GM21390 (cell line): ENCODE measurements at regions not wholly inside any gene's neighbourhood (a gene's known extent, or its start where the extent isn't known, plus 50 kb on each side); places are given as distances from the start of the nearest gene placed in this dataset.
"Not testable (repeated sequence)": the region's sequence is repeated elsewhere in the genome, so short reads cannot be mapped to it uniquely, and the experiment has no call there.

ENCODE experiments used
- ATAC-seq: cut with Tn5 transposase; IDR thresholded peaks from one replicate; pipeline ENCODE4 v1.9.1; 2021; ENCODE audit not compliant: unreplicated experiment

DNA sequence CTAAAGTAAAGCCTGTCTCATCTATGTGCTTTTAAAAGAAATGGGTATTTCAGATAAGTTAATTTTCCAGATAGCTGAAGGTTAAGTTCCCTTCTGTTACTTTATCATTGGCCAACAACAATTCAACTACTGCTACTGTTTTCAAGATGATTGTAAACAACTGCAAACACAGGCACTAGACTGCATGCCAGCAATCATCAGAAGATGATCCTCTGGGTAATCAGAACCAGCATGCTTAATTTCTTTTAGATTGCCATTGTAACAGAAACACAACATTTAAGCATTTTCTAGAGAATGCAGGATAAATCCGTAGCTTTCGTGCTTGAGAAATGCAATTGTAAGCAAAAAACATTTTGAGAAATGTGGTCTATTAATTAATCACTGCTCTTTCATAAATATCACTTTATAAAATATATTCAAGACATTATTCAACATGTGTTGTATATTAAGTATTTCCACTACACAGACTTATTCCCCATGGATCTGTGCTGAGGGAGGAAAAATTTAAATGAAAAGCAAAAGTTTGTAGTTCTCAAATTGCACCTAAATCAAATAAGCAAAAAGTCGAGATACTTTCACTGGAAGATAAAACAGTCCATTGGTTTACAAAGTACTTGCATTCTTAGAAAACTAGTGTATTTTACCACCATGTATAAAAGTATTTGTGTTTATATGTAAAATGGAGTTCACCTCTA lies 133.7 kb downstream of the ATL2 start:
- no peak for ATAC-seq

GRCh38 chr2:38239452-38239851 lies 137.6 kb downstream of the ATL2 start:
- no peak for ATAC-seq

DNA sequence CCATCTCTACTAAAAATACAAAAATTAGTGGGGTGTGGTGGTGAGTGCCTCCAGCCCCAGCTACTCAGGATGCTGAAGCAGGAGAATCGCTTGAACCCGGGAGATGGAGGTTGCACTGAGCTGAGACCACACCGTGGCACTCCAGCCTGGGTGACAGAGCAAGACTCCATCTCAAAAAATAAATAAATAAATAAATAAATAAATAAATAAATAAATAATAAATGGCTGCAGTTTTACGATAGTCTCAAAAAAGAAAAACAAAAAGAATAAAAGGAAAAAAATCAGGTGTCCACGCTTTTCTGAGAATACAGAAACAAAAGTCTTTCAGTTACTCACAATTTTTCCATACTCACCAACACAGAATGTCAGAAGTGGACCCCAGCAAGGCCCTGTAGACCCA lies 138.4 kb downstream of the ATL2 start:
- not testable (repeated sequence) for ATAC-seq

- no peak for ATAC-seq
These were observed 139.8 kb downstream of the ATL2 start for GRCh38 chr2:38237311-38237710.

DNA sequence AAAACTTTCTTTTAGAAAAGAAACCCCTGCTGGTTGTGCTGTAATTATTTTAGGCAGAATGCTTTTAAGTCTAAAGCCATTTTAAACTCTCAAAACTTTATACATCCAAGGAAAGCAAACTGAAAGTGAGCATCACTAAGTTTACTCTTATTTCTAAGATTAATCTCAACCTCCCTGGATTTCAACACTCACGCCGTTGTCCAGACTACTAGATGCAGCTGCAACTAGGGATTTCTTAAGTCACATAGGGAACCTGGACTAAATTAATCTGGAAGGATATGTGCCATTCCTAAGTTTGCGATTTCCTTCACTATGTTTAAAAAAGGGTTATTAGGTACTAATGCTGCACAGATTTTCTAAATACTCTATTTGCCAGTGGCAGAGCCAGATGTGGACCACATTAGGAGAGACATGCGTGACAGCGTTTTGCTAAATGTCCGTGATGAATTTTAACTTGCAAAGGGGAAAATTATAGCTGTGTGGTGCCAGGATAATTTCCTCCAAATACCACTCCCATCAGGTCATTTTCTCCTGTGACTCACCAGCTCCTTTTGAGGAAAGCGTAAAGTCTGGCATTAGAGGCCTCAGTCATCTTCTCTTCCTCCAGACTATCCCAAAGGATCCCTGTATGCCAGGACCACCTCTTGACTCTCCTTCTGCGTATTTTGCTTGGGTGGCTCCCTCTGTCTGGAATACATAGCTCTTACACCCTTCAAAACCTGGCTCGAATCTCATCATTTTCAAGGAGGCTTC lies 143.7 kb downstream of the ATL2 start:
- ATAC-seq, result no peak

GRCh38 chr2:38232454-38232853 lies 144.6 kb downstream of the ATL2 start:
- no peak for ATAC-seq

- no peak for ATAC-seq
These were observed 146.3 kb downstream of the ATL2 start for GRCh38 chr2:38230756-38231155.

- no peak for ATAC-seq
These were observed 148.3 kb downstream of the ATL2 start for GRCh38 chr2:38228753-38229152.

- ATAC-seq, result no peak
These were observed 149.0 kb upstream of the CYP1B1 start for GRCh38 chr2:38224821-38225437.

DNA sequence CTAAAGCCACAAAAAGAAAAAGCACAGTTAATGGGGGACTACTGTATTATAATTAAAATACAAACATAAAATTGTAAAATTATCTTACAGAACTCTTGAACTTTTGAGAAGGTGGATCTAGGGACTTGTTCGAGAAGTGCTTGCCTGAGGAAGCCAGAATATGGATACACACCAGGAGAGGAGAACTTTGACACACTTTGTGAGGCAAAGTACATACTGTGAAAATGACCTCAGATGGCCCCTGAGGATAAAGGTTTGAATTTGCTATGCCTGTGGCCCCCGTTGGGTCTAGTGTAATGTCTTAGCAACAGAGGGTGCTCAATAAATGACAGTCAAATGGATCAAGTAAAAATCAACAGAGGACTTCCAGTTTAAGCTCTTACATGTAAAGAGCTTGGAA lies 148.2 kb upstream of the CYP1B1 start:
- no peak for ATAC-seq

DNA sequence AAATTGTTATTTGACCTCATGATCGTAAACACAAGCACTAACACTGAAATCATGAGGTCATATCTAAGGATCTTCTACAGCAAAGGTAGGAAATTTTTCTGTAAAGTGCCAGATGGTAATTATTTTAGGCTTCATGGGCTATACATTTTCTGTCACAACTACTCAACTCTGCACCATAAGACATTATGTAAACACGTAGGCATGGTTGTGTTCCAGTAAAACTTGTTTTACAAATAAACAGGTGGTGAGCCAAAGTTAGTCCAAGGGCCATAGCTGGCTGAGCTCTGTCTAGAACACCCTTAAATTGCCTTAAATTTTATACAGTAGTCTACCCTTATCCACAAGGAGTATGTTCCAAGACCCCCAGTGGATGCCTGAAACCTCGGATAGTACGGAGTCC lies 147.3 kb upstream of the CYP1B1 start:
- no peak for ATAC-seq

- ATAC-seq, result no peak
These were observed 144.2 kb upstream of the CYP1B1 start for GRCh38 chr2:38220164-38220563.

GRCh38 chr2:38218995-38219394 lies 143.0 kb upstream of the CYP1B1 start:
- no peak for ATAC-seq

GRCh38 chr2:38218591-38218991 lies 142.6 kb upstream of the CYP1B1 start:
- no peak for ATAC-seq

- ATAC-seq, result no peak
These were observed 141.6 kb upstream of the CYP1B1 start for GRCh38 chr2:38217401-38218188.

GRCh38 chr2:38216886-38217285 lies 140.9 kb upstream of the CYP1B1 start:
- no peak for ATAC-seq

DNA sequence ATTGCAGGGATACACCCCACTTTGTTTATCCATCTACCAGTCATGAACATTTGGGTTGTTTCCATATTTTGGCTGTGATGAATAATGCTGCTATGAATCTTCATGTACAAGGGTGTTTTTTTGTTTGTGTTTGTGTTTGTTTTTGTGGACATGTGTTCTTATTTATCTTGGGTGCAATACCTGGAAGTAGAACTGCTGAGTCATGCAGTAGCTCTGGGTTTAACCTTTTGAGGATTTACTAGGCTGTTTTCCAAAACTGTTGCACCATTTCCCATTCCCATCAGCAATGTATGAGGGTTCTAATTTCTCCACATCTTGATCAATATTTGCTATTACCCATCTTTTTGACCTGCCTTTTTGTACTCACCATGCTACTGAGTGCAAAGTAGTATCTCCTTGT lies 140.0 kb upstream of the CYP1B1 start:
- no peak for ATAC-seq

- no peak for ATAC-seq
These were observed 139.6 kb upstream of the CYP1B1 start for GRCh38 chr2:38215522-38215921.

GRCh38 chr2:38214209-38214717 lies 138.3 kb upstream of the CYP1B1 start:
- no peak for ATAC-seq

DNA sequence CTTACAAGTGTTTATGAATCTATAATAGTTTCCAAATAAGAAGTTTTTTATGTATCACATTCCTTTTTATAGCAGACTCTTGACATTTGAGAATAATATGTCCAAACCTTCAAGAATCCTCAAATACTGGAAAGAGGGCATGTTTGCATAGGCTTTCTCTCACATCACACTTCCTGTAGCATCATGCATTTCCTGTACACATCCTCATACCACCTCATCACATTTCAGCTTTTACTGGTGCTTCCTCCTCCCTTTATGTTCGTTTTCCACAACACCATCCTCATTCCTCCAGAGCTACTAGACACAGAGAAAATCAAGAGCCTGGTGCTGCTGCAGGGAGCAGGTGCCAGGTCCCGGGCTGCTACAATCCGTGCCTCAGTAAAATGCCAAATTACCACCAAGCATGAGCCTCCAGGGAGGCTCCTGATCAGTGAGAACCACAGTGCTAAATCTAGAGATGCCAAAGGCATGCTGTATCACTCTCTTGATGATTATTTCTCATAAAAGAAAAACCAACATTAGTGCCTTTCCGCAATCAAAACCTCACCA lies 137.7 kb upstream of the CYP1B1 start:
- no peak for ATAC-seq

DNA sequence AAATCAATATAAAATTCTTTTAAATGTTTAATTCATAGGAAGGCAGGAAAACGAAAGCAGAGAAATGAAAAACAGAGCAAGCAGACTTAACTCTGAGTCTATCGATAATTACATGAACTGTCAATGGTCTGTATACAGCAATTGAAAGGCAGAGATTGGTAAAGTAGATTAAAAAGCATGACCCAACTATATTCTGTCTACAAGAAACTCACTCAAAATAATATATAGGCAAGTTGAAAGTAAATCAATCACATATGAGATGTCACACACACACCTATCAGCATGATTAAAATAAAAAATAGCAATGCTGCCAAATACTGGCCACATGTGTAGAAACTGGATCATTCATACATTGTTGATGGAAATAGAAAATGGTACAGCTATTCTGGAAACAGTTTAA lies 136.4 kb upstream of the CYP1B1 start:
- no peak for ATAC-seq
